Panc1 (cell line): ENCODE measurements at regions not wholly inside any gene's neighbourhood (a gene's known extent, or its start where the extent isn't known, plus 50 kb on each side); places are given as distances from the start of the nearest gene placed in this dataset.

ENCODE experiments used
- ATAC-seq: fragments of 200-7000 bp; cut with Tn5 transposase; 2 replicates; pipeline ENCODE4 v1.9.1; 2020; ENCODE audit warnings: mild to moderate bottlenecking, moderate library complexity
- BruUV-seq: library from RNA; stranded (reverse); fragments of 400-500 nt; replicated peaks from 2 replicates; lab custom pipeline; 2021; lab: Mats Ljungman, UMichigan
- CTCF ChIA-PET: fragments of 300-600 bp; sonication (Branson Sonifier 250); formaldehyde crosslinking; loops from one replicate; lab custom pipeline; 2022; ENCODE audit warnings: antibody characterized with exemption; lab: Charles Lee
- POLR2A ChIA-PET: fragments of 300-600 bp; sonication (Branson Sonifier 250); formaldehyde crosslinking; loops from one replicate; lab custom pipeline; 2022; ENCODE audit warnings: antibody characterized with exemption; lab: Charles Lee
- DNase-seq: peaks from one replicate; pipeline ENCODE4 v3.0.0-alpha.2; 2010; ENCODE audit warnings: low read depth, low spot score
- H3K27ac ChIP-seq: 2 replicates; pipeline ENCODE4 v1.5.1; 2011; ENCODE audit warnings: mild to moderate bottlenecking, low read length, inconsistent platforms
- H3K27me3 ChIP-seq: fragments of 200-500 bp; sonication (Bioruptor generic); 2 replicates; pipeline ENCODE4 v1.6.0; 2014; ENCODE audit warnings: low read length, inconsistent platforms; ENCODE audit not compliant: control insufficient read depth, insufficient read depth
- H3K36me3 ChIP-seq: fragments of 200-500 bp; sonication (Bioruptor generic); 2 replicates; pipeline ENCODE4 v1.5.1; 2014; ENCODE audit warnings: inconsistent platforms, mild to moderate bottlenecking, low read length, moderate library complexity; ENCODE audit not compliant: control insufficient read depth, insufficient read depth
- H3K4me1 ChIP-seq: 2 replicates; pipeline ENCODE4 v1.5.1; 2011; ENCODE audit warnings: inconsistent platforms, mild to moderate bottlenecking, low read length, moderate library complexity; ENCODE audit not compliant: control insufficient read depth, insufficient read depth
- H3K4me3 ChIP-seq, 2 experiments: 2 replicates each; pipeline ENCODE4 v1.5.1; 2011 to 2012; ENCODE audit warnings: low read depth in 2 of 2, low read length in 2 of 2, mild to moderate bottlenecking in 2 of 2, inconsistent platforms in 1 of 2, moderate library complexity in 1 of 2
- H3K9me3 ChIP-seq: fragments of 200-500 bp; sonication (Bioruptor generic); 2 replicates; pipeline ENCODE4 v1.5.1; 2014; ENCODE audit warnings: low read depth, mild to moderate bottlenecking, inconsistent platforms, low read length, moderate library complexity; ENCODE audit not compliant: control insufficient read depth, insufficient read depth
- CTCF ChIP-seq: fragments of 450-650 bp; IDR thresholded peaks from 2 replicates; pipeline ENCODE4 v1.5.1; 2017; ENCODE audit warnings: mild to moderate bottlenecking
- POLR2AphosphoS5 ChIP-seq: IDR thresholded peaks from 2 replicates; pipeline ENCODE4 v1.6.1; 2012; ENCODE audit warnings: mild to moderate bottlenecking, low read depth, low read length, moderate library complexity
- SIN3A ChIP-seq: IDR thresholded peaks from 2 replicates; pipeline ENCODE4 v1.6.1; 2012; ENCODE audit warnings: low read depth, mild to moderate bottlenecking, low read length, moderate library complexity, borderline replicate concordance; ENCODE audit not compliant: insufficient read depth
- TCF7L2 ChIP-seq: IDR thresholded peaks from 2 replicates; pipeline ENCODE4 v1.6.1; 2011; ENCODE audit warnings: mild to moderate bottlenecking, low read depth, low read length, inconsistent platforms
- in situ Hi-C: cut with HindIII; loops from 2 replicates; pipeline ENCODE4 v1.10.0; 2016; ENCODE audit warnings: low sequenced_read_pairs, low pct_unique_long_range_greater_than_20kb
- intact Hi-C: fragments of 100-400 bp; cut with micrococcal nuclease; formaldehyde crosslinking; loops from one replicate; pipeline ENCODE4 v1.10.0; 2022; ENCODE audit not compliant: unreplicated experiment
- TF ChIP-seq, protein P1 (sequence below), 2 experiments: IDR thresholded peaks; 2 replicates each; pipeline ENCODE4 v1.6.1; 2011 to 2012; ENCODE audit warnings: low read depth in 2 of 2, control low read depth in 1 of 2, low read length in 1 of 2, mild to moderate bottlenecking in 1 of 2, moderate library complexity in 1 of 2; ENCODE audit not compliant: insufficient read depth in 1 of 2

DNA sequence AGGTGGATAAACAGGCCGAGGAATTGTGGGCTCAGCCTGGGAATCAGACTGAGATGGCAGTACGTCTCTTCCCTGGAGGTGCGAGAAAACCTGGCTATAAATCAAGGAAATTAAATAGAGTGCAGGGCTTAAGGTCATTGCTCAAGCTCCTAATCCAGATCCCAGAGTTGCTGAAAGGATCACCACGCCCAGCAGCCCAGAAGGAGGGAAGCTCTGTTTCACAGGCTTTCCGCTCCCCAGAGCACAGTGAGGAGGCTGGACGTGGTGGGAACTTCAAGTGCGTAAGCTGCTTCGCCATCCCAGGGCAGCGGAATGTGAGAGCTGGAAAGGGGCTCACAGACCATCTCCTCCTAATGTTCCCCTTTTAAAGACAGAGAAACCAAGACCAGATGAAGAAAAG lies 651.6 kb upstream of the TBX3 start:
- ChIA-PET CTCF (no interaction called here), POLR2A (no interaction called here)
- H3K27ac ChIP-seq = no peak overlapping the region

GRCh38 chr12:115335048-115335447 lies 651.1 kb upstream of the TBX3 start:
- H3K9me3 ChIP-seq = no peaks in the 10 kb centered on the region
- no peaks in the 10 kb centered on the region for H3K27me3 ChIP-seq
- intact Hi-C loops = no loop called here
- H3K27ac ChIP-seq = no peak overlapping the region
- ChIA-PET POLR2A (no interaction called here), CTCF (no interaction called here)
- H3K4me3 ChIP-seq = no peak overlapping the region
- no peak for DNase-seq
- no peak for TF ChIP-seq CTCF
- TF ChIP-seq TCF7L2 = no peak
- no peak for TF ChIP-seq SIN3A
- TF ChIP-seq POLR2AphosphoS5 = no peak
- TF ChIP-seq, protein P1, sequence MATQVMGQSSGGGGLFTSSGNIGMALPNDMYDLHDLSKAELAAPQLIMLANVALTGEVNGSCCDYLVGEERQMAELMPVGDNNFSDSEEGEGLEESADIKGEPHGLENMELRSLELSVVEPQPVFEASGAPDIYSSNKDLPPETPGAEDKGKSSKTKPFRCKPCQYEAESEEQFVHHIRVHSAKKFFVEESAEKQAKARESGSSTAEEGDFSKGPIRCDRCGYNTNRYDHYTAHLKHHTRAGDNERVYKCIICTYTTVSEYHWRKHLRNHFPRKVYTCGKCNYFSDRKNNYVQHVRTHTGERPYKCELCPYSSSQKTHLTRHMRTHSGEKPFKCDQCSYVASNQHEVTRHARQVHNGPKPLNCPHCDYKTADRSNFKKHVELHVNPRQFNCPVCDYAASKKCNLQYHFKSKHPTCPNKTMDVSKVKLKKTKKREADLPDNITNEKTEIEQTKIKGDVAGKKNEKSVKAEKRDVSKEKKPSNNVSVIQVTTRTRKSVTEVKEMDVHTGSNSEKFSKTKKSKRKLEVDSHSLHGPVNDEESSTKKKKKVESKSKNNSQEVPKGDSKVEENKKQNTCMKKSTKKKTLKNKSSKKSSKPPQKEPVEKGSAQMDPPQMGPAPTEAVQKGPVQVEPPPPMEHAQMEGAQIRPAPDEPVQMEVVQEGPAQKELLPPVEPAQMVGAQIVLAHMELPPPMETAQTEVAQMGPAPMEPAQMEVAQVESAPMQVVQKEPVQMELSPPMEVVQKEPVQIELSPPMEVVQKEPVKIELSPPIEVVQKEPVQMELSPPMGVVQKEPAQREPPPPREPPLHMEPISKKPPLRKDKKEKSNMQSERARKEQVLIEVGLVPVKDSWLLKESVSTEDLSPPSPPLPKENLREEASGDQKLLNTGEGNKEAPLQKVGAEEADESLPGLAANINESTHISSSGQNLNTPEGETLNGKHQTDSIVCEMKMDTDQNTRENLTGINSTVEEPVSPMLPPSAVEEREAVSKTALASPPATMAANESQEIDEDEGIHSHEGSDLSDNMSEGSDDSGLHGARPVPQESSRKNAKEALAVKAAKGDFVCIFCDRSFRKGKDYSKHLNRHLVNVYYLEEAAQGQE (IDR thresholded peaks at IDR 0.05; ENCODE audit: insufficient read depth in 1 of 2, low read depth in 2 of 2, low read length in 1 of 2) = no peak
- no peak for ATAC-seq
- no peaks in the 10 kb centered on the region for H3K36me3 ChIP-seq
- no peaks in the 10 kb centered on the region for H3K4me1 ChIP-seq
- in situ Hi-C loops = no loop called here
- BruUV-seq = no TSS peak

More for the DNA sequence above, 651.6 kb upstream of the TBX3 start:
- no peak for DNase-seq
- no peak overlapping the region for H3K4me3 ChIP-seq
- H3K27me3 ChIP-seq = no peaks in the 10 kb centered on the region
- no peaks in the 10 kb centered on the region for H3K4me1 ChIP-seq
- H3K36me3 ChIP-seq = no peaks in the 10 kb centered on the region
- intact Hi-C loops = no loop called here
- in situ Hi-C loops = no loop called here
- BruUV-seq = no TSS peak
- no peaks in the 10 kb centered on the region for H3K9me3 ChIP-seq
- no peak for ATAC-seq
- TF ChIP-seq TCF7L2 = no peak
- no peak for TF ChIP-seq CTCF
- no peak for TF ChIP-seq SIN3A
- TF ChIP-seq, protein P1 (IDR thresholded peaks at IDR 0.05; ENCODE audit: insufficient read depth in 1 of 2, low read depth in 2 of 2, low read length in 1 of 2) = no peak
- no peak for TF ChIP-seq POLR2AphosphoS5
